ENCODE measurements at regions not wholly inside any gene's neighbourhood (a gene's known extent, or its start where the extent isn't known, plus 50 kb on each side); places are given as distances from the start of the nearest gene placed in this dataset.

DNA sequence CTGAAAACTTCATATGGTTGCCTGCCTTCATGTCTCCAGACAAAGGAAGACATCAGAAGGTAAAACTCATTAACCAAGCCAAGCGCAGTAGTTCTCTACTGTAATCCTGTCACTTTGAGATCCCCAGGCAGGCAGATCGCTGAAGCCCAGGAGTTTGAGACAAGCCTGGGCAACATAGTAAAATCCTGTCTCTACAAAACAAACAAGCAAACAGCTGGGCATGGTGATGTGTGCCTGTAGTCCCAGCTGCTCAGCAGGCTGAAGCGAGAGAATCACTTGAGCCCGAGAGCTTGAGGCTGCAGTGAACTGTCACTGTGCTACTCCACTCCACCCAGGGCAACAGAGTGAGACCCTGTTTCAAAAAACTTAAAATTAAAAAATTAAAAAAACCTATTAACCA lies 467.4 kb upstream of the SORCS1 start:
- no peak for DNase-seq (ENCODE audit: low spot score)
- TF ChIP-seq, protein P1, sequence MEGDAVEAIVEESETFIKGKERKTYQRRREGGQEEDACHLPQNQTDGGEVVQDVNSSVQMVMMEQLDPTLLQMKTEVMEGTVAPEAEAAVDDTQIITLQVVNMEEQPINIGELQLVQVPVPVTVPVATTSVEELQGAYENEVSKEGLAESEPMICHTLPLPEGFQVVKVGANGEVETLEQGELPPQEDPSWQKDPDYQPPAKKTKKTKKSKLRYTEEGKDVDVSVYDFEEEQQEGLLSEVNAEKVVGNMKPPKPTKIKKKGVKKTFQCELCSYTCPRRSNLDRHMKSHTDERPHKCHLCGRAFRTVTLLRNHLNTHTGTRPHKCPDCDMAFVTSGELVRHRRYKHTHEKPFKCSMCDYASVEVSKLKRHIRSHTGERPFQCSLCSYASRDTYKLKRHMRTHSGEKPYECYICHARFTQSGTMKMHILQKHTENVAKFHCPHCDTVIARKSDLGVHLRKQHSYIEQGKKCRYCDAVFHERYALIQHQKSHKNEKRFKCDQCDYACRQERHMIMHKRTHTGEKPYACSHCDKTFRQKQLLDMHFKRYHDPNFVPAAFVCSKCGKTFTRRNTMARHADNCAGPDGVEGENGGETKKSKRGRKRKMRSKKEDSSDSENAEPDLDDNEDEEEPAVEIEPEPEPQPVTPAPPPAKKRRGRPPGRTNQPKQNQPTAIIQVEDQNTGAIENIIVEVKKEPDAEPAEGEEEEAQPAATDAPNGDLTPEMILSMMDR (IDR thresholded peaks at IDR 0.05; ENCODE audit: extremely low read depth, missing control alignments), result no peak

DNA sequence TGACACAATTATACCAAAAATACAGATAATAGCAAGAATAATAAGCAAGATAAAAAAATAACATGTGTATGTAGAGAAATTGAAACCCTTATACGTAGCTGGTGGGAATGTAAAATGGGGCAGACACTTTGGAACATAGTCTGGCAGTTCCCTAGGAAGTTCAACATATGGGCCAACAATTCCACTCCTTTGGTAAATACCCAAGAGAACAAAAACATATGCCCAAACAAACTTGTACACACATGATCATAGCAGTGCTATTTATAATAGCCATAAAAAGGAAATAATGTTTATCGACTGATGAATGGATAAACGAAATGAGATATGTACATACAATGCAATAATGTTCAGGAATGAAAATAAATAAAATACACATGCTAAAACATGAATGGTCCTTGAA lies 462.4 kb upstream of the SORCS1 start:
- no peak for DNase-seq (ENCODE audit: low spot score)
- TF ChIP-seq, protein P1 (IDR thresholded peaks at IDR 0.05; ENCODE audit: extremely low read depth, missing control alignments), result no peak

DNA sequence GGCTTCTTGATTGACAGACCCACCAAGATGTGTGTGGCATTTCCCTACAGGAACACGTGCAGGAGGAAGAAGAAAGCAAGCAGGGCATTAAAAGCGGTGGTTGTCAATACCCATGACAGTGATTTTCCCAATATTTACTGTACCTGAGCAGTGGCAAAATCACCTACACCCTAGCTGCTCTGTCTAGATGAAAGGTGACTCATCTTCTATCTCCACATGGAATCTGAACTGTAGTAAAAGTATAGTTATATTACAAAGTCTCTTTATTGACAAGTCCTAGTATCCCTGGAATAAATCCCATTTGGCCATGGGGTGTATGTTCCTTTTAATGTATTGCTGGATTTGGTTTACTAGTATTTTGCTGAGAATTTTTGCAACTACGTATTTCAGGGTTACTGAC lies 458.8 kb upstream of the SORCS1 start:
- TF ChIP-seq, protein P1 (IDR thresholded peaks at IDR 0.05; ENCODE audit: extremely low read depth, missing control alignments), result no peak
- DNase-seq (ENCODE audit: low spot score), result no peak

DNA sequence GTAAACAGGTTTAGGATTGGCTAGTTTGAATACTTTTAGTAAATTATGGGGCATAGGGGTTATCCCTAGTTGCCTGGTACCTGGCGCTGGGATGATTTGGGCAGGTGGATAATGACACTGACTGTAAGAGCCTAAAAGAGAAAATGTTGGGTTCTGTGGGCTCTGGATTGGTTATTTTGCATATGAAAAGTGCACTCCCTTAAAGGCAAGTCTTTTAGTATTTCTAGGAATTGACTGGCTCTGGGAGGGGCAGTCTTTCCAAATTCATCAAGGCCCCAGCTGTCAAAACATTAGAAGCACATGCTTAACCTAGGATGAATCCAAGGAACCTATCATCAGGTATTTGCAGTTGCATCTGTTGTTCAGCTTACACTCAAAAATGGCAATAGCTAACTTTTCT lies 454.6 kb upstream of the SORCS1 start:
- no peak for DNase-seq (ENCODE audit: low spot score)
- TF ChIP-seq, protein P1 (IDR thresholded peaks at IDR 0.05; ENCODE audit: extremely low read depth, missing control alignments), result no peak

DNA sequence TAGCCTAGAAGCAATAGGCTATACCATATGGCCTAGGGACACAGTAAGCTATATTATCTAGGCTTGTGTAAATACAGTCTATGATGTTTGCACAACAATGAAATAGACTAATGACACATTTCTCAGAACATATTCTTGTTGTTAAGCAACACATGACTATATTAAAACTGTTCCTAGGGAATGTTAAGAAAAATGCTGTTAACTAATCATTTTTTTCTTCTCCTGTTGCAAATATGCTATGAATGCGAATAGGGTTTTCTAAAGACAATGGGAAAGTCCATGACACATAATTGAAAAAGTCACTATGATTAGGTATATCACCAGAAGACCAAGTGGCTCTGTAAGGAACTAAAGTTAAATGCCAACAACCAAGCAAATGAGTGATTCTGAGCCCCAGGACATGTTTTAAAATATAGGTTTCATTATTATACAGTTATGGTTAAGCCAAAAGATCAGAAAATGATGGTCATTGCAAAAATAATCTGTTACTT lies 454.0 kb upstream of the SORCS1 start:
- TF ChIP-seq, protein P1 (IDR thresholded peaks at IDR 0.05; ENCODE audit: extremely low read depth, missing control alignments), result no peak
- DNase-seq (ENCODE audit: low spot score), result no peak

DNA sequence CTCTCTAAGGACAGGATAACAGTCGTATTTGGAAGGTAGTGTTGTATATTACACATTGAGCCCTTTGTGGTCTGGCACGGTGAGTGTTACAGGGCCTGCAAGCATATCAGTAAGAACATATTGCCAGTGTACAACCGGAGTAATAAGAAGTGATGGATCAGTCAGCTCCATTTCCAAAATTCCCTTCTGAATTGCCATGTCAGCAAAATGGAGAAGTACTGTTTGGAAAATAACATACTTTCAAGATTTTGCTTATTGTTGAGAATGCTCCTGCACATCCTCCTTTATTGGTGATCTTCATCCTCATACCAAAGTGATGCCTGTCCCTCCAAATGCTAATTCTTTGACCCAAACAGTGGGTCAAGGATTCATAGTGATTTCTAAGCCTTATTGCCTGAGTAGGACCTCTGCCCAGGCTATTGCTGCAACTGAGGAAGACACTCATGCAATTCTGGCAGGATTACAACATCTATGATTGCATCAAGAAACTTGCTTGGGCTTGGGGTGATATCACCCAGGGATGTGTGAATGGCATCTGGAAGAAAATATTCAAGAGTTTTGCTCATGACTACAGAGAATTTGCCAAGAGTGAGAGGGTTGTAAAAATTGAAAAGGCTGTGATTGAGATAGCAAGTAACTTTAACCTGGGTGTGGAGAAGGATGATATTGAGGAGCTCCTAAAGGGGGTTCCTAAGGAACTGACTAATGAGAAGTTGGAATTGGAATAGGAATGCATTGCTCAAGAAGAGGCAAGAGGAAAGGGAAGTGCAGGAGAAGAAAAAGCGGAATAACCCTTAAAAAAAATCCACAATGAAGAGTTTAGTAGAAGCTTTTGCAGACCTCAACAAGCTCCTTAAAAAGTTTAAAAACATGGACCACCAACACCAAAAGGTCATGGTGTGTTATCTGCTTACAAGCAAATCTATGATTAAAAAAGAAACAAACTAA lies 452.2 kb upstream of the SORCS1 start:
- no peak for DNase-seq (ENCODE audit: low spot score)
- TF ChIP-seq, protein P1 (IDR thresholded peaks at IDR 0.05; ENCODE audit: extremely low read depth, missing control alignments), result no peak

DNA sequence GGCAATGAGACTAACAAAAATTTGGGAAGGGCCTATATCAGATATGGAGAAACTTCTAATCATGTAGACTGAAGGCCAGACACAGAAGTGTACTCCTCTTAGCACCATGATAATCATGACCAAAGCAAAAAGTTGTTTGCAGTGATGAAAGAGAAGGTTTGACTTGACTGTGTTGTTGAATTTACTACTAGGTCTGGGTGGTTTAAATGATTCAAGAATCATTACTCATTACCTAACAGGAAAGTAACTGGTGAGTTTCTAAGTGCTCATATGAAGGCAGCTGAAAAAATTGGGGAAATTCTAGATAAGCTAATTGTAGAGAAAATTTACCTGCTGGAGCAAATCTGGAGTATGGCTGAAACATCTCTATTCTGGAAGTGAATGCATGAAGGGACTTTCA lies 451.5 kb upstream of the SORCS1 start:
- TF ChIP-seq, protein P1 (IDR thresholded peaks at IDR 0.05; ENCODE audit: extremely low read depth, missing control alignments), result no peak
- DNase-seq (ENCODE audit: low spot score), result no peak

Data from GM20000 (cell line).